UCSD-AML1 (cell line): ENCODE measurements at regions not wholly inside any gene's neighbourhood (a gene's known extent, or its start where the extent isn't known, plus 50 kb on each side); places are given as distances from the start of the nearest gene placed in this dataset.
"Not testable (repeated sequence)": the region's sequence is repeated elsewhere in the genome, so short reads cannot be mapped to it uniquely, and the experiment has no call there.

Experiments
- DNase-seq: peaks from one replicate; lab custom pipeline; 2025; ENCODE audit not compliant: unreplicated experiment; lab: John Stamatoyannopoulos, UW

DNA sequence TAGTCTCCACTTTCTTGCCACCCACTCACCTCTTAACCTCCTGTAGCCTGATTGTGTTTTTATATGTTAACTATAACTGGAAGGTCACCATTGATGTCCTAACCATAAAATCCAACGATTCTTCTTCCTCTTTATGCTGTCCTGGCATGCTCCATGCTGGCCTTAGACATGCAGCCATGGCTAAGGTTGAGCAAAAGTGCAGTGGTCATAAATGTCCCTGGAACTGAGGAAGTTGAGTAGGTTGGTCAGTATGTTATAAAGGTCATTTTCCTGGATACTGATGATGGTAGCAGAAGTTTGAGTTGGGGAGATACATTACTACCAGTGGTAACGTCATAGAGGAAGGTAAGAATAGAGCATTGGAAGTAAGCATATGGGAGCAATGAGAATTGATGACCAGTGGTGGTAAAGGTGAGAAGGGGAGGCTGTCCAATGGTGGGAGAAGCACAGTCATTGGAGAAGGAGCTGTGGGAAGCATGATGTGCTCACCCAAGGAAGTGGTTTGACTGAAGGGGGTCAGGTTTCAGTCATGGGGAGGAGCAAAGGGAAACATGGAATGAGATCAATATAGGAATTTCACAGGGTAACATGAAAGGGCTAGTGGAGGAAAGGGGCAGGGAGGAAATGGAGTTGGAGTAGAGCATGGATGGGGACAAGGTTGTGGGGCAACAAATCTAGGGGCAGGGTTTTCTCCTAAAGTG lies 240.8 kb downstream of the DACT1 start:
- no peak for DNase-seq

DNA sequence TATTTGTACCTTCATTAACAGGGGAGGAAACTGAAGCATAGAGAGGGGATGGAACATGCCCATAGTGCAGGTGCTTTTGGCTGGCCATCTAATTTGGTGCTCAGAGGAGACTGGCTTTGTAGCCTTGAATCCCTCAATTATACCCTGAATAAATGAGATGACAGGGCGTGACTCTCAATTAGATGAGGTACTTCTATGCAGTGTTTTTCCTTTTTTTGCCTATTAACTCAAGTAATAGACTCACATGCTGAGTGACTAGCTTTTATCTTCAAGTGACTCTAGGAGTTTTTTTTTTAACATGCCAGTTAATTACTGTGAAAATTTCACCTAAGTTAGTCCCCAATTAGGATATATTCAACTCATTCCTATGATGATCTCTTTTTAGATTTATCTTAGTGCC lies 243.7 kb downstream of the DACT1 start:
- DNase-seq = no peak

DNA sequence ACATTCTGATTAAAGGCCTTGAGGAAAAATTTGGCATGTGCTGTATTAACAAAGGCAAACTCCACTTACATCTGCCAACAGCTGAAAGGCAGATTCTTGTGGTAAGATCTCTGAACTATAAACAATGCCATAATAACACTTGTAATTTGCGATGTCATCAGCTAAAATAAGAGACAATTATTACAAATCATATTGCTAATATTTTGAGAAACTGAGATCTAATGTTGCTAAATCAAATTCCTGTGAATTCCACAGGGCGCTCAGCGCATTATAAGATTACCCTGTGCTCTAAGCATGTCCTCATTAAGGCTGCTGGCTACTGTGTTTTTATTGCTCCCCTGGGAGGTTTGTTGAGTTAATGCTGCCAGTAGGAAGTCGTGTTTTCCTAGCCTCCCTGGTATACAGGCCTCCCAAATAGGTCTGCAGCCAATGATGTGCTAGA lies 244.8 kb downstream of the DACT1 start:
- DNase-seq = no peak

DNA sequence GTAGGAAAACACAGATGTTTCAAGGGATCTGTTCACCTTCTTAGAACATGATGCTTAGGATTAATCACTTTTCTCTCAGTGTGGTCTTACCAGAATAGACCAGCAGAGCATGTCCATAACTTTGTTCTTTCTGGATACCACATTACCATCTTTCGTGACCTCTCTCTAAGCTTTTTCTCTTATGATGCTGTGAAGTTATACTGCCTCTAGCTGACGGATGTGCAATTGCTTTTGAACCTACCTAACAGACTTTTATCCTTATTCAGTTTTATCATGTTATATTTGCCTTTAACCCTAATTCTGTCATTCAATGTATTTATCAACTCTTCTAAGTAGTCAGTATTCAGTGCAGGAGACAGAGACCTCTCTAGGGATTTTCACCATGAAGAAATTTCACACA lies 246.7 kb downstream of the DACT1 start:
- no peak for DNase-seq

DNA sequence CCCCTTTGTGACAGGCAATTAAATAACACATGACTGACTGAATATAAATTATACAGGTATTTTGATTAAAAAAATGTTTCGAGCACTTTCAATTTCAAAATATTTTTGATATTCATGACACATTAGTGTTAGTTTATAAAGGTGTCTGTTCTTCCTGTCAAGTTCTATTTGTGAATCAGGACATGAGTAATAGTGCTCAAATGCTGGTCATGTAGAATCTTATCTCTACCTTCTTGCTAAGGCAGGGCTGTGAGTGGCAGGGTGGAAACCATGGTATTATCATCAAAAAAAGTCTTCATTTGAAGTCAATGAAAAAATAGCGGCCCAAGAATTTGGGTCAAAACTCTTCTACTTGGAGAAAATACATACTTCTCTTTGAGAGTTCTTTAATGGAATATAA lies 250.2 kb downstream of the DACT1 start:
- no peak for DNase-seq

DNA sequence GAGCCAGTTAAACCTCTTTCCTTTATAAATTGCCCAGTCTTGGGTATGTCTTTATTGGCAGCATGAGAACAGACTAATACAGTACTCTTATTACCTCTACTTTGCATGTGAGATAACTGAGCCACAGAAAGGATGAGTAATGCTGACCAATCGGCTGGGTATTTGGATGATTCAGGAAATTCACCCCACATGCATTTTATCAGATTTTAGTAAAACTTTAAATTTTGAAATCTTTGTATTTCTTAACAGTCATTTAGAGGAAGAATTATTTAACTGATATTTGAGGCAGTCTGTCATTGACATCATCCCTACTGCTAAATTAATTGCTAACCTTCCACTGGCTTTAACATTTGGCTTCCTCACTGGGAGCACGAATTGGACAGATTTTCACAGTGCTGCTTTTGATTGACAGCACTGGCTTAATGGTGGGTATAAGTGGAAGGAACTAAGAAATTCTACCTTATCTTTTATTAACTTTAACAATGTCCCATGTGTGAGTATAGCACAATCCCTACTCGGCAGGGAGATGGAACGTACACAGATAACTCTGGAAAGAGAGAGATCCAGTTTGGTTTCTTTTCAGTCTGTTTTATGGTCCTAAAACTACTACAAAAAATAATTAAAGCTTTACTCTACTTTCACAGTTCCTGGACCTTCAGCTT lies 261.0 kb downstream of the DACT1 start:
- no peak for DNase-seq

DNA sequence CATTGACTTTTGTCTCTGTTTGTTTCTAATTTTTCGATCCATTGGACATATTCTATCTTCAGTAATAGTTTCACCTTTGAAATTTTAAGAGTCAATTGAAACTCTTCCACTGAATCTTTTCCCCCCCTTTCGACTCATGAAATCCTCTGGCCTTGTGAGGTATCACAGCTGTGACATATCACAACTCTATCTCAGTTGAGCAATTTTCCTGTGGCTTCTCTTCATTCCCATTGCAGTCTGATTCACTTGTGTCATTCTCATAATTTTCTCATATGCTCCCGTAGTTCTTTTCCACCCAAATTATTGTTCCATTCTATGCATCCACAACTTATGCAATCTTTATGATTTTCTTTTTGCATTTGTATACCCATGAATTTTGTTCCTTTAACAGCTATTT lies 261.6 kb downstream of the DACT1 start:
- no peak for DNase-seq

DNA sequence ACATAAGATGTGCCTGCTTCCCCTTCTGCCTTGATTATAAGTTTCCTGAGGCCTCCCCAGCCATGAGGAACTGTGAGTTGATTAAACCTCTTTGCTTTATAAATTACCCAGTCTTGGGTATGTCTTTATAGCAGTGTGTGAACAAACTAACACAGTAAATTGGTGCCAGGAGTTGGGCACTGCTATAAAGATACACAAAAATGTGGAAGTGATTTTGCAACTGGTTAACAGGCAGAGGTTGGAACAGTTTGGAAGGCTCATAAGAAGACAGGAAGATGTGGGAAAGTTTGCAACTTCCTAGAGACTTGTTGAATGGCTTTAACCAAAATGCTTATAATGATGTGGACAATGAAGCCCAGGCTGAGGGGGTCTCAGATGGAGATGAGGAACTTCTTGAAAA lies 264.1 kb downstream of the DACT1 start:
- no peak for DNase-seq

DNA sequence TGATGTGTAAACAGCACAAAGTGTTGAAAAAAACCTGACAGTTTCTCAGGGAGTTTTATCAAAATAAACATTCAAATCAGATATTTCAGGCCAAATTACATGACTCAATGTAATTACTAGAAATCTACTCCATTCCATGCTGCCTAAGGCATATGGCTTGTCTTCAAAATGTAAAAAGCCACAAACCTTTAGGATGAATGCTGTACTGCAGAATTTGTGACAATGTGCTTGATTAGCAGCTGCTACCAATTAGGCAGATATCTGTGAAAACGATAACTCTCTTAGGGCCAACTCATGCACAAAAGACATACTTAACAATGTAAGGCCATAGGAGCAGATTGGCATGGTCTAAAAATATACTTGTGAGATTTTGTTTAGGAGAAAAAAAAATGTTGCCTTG lies 267.0 kb downstream of the DACT1 start:
- no peak for DNase-seq

DNA sequence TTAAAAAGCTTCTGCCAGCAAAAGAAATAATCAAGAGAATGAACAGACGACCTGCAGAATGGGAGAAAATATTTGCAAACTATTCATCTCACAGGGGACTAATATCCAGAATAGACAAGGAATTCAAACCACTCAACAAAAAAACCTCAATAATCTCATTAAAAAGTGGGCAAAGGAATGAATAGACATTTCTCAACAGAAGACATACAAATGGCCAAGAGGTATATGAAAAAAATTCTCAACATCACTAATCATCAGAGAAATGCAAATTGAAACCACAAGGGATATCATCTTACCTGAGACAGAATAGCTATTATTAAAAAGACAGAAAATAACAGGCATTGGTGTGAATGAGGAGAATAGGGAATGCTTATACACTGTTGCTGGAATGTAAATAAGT lies 270.0 kb downstream of the DACT1 start:
- no peak for DNase-seq

DNA sequence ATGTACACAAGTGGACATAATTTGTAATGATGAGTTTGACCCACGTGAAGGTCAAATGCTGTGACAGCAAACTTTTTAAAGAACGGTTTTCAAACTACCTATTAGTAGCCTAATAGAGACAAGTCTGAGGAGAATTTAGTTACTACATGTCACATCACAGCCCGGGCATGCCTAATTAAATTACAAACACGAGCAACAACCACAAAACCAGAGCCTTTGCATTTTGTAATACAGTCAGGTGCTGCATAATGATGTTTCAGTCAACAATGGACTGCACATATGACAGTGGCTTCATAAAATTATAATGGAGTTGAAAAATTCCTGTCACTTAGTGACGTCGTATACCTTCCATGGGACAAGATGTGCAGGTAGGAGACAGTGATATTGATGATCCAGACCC lies 274.5 kb downstream of the DACT1 start:
- DNase-seq = no peak

DNA sequence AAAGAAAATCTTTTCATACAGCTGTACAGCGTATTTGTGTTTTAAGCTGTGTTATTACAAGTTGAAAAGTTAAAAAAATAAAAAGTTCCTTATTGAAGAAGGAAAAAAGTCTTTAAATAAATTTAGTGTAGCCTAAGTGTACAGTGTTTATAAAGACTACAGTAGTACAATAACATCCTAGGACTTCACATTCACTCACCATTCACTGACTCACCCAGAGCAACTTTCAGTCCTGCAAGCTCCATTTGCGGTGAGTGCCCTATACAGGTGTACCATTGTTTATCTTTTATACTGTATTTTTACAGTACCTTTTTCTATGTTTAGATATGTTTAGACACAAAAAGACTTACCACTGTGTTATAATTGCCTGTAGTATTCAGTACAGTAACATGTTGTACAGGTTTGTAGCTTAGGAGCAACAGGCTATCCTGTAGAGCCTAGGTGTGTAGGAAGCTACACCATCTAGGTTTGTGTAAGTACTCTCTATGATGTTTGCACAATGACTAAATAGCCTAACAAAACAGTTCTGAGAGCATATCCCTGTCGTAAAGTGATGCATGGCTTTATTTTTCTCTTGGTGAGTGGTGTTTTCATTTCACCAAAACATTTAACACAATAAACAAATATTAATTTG lies 275.2 kb downstream of the DACT1 start:
- no peak for DNase-seq

DNA sequence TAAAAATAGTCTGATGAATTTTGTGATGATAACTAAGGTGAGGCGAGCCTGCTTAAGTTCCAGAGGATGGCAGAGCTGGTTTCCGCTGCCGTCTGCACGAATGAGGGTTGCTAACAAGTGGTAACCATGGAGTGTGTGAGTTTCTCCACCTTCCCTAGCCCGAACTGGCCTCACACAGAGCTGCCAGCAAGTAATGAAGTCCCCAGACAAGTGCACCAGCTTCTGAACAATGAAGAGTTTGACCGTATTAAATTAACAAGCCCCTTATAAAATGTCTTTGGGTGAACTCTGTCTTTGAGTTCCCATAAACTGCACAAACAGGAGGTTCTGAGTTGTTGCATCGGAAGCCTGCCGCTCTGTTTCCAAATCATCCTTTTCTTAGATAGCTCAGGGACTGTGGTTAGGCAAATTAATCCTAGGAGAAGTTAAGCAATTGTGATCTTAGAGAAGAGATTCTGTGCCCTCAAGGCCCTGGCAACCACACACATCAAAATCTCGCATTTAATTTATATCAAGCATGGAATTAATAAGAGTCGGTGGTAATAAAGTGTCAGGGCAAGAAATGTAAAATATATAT lies 274.1 kb upstream of the DAAM1 start:
- no peak for DNase-seq

DNA sequence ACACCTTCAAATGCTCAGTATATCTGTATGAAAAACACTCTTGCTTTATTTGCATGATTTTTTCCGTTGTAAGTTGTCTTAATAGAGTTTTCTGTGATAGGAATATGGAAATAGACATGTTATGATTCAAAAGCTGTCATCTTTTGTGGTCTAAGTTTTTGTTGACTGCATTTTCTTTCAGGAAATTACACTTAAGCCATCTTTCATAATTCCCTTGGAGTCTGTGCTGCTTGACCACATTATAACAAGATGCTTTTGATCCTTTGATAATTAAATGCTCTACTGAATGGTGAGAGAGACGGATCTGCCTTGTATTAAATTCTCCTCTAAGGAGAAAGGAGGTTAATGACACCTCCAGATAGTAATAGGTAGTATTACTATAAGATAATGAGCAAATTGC lies 272.8 kb upstream of the DAAM1 start:
- DNase-seq = no peak

DNA sequence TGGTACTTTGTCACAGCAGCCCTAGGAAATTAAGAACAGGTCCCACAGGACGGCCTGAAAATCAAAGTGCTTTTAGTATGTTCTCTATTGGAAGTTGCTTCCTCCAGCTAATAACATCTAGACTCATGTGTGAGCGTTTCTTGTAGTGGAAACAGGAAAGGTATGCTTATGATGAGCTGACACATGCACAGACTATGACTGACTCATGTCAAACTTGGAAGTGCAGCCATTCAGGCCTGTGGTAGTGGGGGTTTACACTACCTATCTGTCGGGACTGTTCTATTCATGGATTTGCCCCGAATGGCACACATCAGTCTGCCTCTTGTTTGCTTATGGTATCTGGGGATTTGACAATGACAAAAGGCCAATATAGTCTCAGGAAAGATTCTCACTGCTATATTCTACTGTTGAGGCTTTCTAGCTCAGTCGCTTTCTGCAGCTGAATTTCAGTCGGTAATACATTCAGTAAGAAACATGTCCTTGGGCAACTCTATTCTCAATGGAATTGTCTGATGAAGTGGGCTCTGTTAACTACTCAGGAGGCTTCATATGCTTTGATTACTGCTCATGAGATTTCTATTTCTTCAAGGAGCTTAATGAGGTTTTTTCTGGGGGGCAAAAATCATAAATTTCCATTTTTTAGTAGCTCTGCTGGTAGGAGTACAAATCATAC lies 270.3 kb upstream of the DAAM1 start:
- no peak for DNase-seq

DNA sequence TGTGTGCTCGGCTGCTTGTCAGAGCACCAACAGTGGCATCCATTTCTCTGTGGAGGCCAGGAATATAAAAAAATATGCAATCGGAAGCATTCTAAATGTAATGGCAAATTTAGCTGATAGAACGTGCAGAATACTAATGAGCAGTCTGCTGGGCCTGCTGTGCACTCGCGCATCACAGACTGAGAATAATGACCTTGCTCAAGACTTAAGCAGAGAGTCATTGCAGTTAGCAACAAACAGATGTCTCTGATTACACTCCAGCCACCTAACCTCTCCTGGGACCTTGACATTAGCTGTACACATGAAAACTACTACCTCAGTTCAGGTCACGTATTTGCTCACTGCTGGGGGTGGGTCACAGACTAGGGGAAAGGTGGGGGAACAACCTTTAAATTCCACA lies 269.2 kb upstream of the DAAM1 start:
- DNase-seq = no peak

DNA sequence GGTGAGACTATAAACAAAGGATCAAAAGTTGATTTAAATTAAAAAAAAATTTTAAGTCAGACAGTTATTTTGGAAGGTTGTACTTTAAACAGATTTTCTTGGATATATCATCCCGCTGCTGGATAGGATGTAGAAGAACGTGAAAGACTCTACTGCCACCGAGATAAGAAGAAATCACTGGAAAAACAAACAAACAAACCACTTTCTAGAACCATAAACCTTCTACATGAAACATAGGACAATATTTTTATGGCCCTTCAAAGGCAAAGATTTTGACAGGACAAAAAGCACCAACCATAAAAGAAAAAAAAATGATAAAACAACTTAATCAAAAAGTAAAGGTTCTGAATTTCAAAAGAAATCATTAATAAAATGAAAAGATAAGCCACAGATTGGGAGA lies 268.2 kb upstream of the DAAM1 start:
- no peak for DNase-seq

DNA sequence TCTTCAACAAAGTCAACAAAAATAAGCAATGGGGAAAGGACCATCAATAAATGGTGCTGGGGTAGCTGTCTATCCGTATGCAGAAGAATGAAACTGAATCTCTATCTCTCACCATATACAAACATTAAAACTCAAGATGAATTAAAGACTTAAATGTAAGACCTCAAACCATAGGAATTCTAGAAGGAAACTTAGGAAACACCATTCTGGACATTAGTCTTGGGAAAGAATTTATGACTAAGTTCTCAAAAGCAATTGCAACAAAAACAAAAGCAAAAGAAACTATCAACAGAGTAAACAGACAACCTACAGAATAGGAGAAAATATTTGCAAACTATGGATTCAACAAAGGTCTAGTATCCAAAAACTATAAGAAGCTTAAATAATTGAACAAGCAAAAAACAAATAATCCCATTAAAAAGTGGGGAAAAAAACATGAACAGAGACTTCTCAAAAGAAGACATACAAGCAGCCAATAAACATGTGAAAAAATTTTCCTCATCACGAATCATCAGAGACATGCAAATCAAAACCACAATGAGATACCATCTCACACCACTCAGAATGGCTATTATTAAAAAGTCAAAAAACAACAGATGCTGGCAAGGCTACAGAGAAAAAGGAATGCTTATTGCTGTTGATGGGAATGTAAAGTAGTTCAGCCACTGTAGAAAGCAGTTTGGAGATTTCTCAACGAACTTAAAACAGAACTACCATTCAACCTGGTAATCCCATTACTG lies 266.1 kb upstream of the DAAM1 start:
- not testable (repeated sequence) for DNase-seq

DNA sequence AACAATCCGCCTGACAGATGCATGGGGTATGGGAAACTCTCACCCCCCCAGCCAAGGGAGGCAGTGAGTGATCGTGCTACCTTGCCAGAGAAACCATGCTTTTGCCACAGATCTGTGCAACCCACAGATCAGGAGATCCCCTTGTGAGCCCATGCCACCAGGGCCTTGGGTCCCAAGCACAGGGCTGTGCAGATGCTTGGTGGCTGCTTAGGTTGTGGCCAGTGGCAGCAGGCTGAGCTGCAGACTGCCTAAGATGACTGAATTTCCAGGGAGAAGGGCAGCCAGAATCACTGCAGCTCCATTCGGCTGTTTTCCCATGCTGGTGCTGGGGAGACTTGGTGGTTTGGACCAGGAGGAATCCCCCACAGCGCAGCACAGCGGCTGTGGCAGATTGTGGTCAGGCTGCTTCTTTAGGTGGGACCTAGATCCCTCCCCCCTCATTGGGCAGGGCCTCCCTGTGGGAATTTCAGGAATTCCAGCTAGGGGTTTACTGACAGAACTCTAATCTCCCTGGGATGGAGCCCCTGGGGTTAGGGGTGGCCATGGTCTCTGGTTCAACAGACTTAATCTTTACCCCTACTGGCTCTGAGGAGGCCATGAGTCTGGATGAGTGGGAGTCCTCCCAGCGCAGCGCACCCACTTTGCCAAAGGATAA lies 264.6 kb upstream of the DAAM1 start:
- no peak for DNase-seq

DNA sequence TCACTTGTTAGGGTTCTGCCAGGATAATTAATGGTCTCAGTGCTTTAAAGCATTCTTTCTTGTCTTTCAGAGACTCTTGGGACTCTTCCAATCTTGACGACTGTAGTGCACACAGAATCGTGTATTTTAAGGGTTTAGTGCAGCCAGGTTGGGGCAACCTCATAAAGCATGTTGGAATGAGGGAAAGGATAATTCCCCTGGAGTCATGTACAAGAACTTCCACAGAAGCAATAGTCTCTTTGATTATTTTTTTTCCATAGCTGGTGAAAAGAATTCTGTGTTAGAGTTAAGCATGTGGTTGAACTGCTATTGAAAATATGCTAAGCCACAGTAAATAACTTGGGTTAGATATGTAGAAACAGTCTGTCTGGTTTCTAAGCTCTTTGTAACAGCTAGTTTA lies 246.8 kb upstream of the DAAM1 start:
- DNase-seq = no peak
